ENCODE measurements at regions not wholly inside any gene's neighbourhood (a gene's known extent, or its start where the extent isn't known, plus 50 kb on each side); places are given as distances from the start of the nearest gene placed in this dataset.

DNA sequence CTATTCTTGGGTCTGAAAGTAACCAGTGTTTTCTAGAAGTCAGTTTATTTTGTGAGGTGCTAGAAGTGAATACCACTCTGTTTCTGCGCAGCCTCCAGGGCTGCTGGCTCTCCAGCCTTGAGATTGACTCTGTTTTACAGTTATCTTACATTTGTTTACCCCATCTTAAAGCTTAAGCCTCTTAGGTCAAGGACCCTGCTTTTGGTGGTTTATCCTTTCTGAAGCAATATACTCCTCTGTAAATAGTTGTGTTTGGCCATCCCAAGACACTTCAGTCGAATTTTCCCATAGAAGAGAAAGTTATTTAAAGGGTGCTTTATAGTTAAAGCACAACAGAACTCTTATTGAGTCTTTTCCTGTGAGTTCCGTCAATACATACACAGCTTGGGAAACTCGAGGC, 190.6 kb upstream of the RSPO3 start (continued):
- TF ChIP-seq, protein P1, sequence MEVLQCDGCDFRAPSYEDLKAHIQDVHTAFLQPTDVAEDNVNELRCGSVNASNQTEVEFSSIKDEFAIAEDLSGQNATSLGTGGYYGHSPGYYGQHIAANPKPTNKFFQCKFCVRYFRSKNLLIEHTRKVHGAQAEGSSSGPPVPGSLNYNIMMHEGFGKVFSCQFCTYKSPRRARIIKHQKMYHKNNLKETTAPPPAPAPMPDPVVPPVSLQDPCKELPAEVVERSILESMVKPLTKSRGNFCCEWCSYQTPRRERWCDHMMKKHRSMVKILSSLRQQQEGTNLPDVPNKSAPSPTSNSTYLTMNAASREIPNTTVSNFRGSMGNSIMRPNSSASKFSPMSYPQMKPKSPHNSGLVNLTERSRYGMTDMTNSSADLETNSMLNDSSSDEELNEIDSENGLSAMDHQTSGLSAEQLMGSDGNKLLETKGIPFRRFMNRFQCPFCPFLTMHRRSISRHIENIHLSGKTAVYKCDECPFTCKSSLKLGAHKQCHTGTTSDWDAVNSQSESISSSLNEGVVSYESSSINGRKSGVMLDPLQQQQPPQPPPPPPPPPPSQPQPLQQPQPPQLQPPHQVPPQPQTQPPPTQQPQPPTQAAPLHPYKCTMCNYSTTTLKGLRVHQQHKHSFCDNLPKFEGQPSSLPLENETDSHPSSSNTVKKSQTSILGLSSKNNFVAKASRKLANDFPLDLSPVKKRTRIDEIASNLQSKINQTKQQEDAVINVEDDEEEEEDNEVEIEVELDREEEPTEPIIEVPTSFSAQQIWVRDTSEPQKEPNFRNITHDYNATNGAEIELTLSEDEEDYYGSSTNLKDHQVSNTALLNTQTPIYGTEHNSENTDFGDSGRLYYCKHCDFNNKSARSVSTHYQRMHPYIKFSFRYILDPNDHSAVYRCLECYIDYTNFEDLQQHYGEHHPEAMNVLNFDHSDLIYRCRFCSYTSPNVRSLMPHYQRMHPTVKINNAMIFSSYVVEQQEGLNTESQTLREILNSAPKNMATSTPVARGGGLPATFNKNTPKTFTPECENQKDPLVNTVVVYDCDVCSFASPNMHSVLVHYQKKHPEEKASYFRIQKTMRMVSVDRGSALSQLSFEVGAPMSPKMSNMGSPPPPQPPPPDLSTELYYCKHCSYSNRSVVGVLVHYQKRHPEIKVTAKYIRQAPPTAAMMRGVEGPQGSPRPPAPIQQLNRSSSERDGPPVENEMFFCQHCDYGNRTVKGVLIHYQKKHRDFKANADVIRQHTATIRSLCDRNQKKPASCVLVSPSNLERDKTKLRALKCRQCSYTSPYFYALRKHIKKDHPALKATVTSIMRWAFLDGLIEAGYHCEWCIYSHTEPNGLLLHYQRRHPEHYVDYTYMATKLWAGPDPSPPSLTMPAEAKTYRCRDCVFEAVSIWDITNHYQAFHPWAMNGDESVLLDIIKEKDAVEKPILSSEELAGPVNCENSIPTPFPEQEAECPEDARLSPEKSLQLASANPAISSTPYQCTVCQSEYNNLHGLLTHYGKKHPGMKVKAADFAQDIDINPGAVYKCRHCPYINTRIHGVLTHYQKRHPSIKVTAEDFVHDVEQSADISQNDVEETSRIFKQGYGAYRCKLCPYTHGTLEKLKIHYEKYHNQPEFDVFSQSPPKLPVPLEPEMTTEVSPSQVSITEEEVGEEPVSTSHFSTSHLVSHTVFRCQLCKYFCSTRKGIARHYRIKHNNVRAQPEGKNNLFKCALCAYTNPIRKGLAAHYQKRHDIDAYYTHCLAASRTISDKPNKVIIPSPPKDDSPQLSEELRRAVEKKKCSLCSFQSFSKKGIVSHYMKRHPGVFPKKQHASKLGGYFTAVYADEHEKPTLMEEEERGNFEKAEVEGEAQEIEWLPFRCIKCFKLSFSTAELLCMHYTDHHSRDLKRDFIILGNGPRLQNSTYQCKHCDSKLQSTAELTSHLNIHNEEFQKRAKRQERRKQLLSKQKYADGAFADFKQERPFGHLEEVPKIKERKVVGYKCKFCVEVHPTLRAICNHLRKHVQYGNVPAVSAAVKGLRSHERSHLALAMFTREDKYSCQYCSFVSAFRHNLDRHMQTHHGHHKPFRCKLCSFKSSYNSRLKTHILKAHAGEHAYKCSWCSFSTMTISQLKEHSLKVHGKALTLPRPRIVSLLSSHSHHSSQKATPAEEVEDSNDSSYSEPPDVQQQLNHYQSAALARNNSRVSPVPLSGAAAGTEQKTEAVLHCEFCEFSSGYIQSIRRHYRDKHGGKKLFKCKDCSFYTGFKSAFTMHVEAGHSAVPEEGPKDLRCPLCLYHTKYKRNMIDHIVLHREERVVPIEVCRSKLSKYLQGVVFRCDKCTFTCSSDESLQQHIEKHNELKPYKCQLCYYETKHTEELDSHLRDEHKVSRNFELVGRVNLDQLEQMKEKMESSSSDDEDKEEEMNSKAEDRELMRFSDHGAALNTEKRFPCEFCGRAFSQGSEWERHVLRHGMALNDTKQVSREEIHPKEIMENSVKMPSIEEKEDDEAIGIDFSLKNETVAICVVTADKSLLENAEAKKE (CRISPR knock-in tag; IDR thresholded peaks at IDR 0.05) = no peak
- TF ChIP-seq, protein P2, sequence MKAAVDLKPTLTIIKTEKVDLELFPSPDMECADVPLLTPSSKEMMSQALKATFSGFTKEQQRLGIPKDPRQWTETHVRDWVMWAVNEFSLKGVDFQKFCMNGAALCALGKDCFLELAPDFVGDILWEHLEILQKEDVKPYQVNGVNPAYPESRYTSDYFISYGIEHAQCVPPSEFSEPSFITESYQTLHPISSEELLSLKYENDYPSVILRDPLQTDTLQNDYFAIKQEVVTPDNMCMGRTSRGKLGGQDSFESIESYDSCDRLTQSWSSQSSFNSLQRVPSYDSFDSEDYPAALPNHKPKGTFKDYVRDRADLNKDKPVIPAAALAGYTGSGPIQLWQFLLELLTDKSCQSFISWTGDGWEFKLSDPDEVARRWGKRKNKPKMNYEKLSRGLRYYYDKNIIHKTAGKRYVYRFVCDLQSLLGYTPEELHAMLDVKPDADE (IDR thresholded peaks at IDR 0.05) = no peak
- no peak for TF ChIP-seq EZH2 (IDR thresholded peaks at IDR 0.05; ENCODE audit: low read depth, unreplicated experiment)

DNA sequence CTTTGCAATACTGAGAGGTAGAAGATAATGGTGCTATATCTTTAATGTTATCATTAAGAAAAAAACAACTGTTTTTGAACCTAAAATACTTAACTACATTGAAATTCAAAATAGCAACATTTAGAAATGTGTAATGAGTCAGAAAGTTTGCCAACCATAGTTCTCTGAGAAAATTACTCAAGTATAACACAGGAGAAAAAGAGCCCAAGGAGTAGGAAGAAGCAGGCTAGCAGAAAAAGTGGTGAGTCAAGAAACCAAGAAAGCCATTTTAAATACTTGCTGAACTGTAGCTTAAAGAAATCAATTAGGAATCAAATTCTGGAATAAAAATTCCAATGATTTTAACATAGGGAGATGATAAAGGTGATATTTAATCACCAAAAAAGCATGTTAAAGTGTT, 181.0 kb upstream of the RSPO3 start:
- H3K27ac ChIP-seq (ENCODE audit: low read depth) = no peak overlapping the region
- no peaks in the 10 kb centered on the region for H3K9me2 ChIP-seq (ENCODE audit: insufficient read depth)
- H3K4me1 ChIP-seq (ENCODE audit: insufficient read depth) = no peaks in the 10 kb centered on the region
- H4K20me1 ChIP-seq (replicated peaks; ENCODE audit: insufficient read depth) = no peaks in the 10 kb centered on the region
- no peaks in the 10 kb centered on the region for H3K79me2 ChIP-seq (replicated peaks; ENCODE audit: insufficient read depth)
- H3K9me3 Mint-ChIP-seq = no peaks in the 10 kb centered on the region
- H3K27me3 ChIP-seq (ENCODE audit: insufficient read depth) = no peaks in the 10 kb centered on the region
- H3K27ac Mint-ChIP-seq = no peak overlapping the region
- H3K4me3 Mint-ChIP-seq = no peak overlapping the region
- no peaks in the 10 kb centered on the region for H3K4me1 Mint-ChIP-seq
- H3K36me3 Mint-ChIP-seq (ENCODE audit: low read depth) = no peaks in the 10 kb centered on the region
- no peak overlapping the region for H2AFZ ChIP-seq
- no peak overlapping the region for H3K4me3 ChIP-seq
- TF ChIP-seq, protein P1 (CRISPR knock-in tag; IDR thresholded peaks at IDR 0.05) = no peak
- no peak for TF ChIP-seq JUNB (IDR thresholded peaks at IDR 0.05; ENCODE audit: unreplicated experiment)
- TF ChIP-seq, protein P2 (IDR thresholded peaks at IDR 0.05) = no peak
- no peak for TF ChIP-seq NANOG (IDR thresholded peaks at IDR 0.05; ENCODE audit: borderline replicate concordance)
- H3F3A ChIP-seq (replicated peaks; ENCODE audit: low read depth) = no peaks in the 10 kb centered on the region
- ATAC-seq (no peak), DNase-seq (ENCODE audit: low spot score) (no peak)
- H3K4me2 ChIP-seq = no peak overlapping the region
- peaks cover 1% of the 10 kb centered on the region for H3K27me3 Mint-ChIP-seq (ENCODE audit: insufficient read depth, low read depth, poor library complexity)
- no peaks in the 10 kb centered on the region for H3K36me3 ChIP-seq (ENCODE audit: insufficient read depth)
